ENCODE measurements at regions not wholly inside any gene's neighbourhood (a gene's known extent, or its start where the extent isn't known, plus 50 kb on each side); places are given as distances from the start of the nearest gene placed in this dataset.
A peak's percentile ranks its signal among the peaks of the same experiment; 100 is the strongest.

- Histone ChIP-seq H3K9me1 (ENCODE audit: control insufficient read depth, insufficient read depth, low read length) (no peaks in the 10 kb centered on the region), H2AFZ (ENCODE audit: low read depth, low read length) (peak overlapping the region; percentile 97), H3K4me1 (replicated peaks in 1 of 2; ENCODE audit: control insufficient read depth in 2 of 2, insufficient read depth in 2 of 2, low read length in 2 of 2) (peaks cover 31 to 52% of the 10 kb centered on the region in 2 experiments), H3K9ac (ENCODE audit: insufficient read depth in 1 of 2, low read depth in 2 of 2, low read length in 2 of 2) (peak overlapping the region; percentile 58 to 84), H3K79me2 (ENCODE audit: control insufficient read depth, insufficient read depth, low read length) (no peaks in the 10 kb centered on the region), H3K27ac (ENCODE audit: extremely low read depth, low read depth, low read length) (peak overlapping the region; percentile 23), H3K27me3 (ENCODE audit: control insufficient read depth in 2 of 2, insufficient read depth in 2 of 2, low read length in 2 of 2) (no peaks in the 10 kb centered on the region), H4K20me1 (replicated peaks; ENCODE audit: control insufficient read depth, insufficient read depth, low read length) (no peaks in the 10 kb centered on the region), H3K9me3 (replicated peaks; ENCODE audit: control insufficient read depth, insufficient read depth, low read depth, low read length) (no peaks in the 10 kb centered on the region), H3K4me2 (ENCODE audit: insufficient read depth, low read length) (peak overlapping the region; percentile 62), H3K36me3 (ENCODE audit: control insufficient read depth, insufficient read depth, low read length) (no peaks in the 10 kb centered on the region), H3K4me3 (no peak overlapping the region)
- BruUV-seq (replicated peaks), result no TSS peak
- DNase-seq (ENCODE audit: extremely low read depth in 1 of 4, low spot score in 3 of 4) (peak in 2 of 4 experiments; percentile 32 to 51), ATAC-seq (peak; percentile 31), FAIRE-seq (no peak)
- POLR2A ChIA-PET, result interaction anchor here (0.6 to 2.6 kb wide), 10 partner anchors 10 to 487 kb away, joined by 3 to 13 read pairs (median 4); no protein-coding TSS in a partner anchor
- in situ Hi-C loops (cut with MboI) (no loop called here), intact Hi-C loops (cut with micrococcal nuclease) (loop anchor here (5.0 kb wide), 1 partner anchor 455 kb away; no protein-coding TSS in a partner anchor)
- 22% methylated on average over 7 of the region's 7 CpGs for WGBS (ENCODE audit: insufficient coverage, low coverage, missing lambda C conversion rate)
- CTCF ChIA-PET (ENCODE audit: low intra/inter-chr PET ratio), result no interaction called here
- TF ChIP-seq HDAC1 (IDR thresholded peaks at IDR 0.05), result 0 out of 4 replicates have a peak, but pooled peaks of 1 of the 2 experiments have one; percentile 4
- no peak for TF ChIP-seq ETV1 (tag; conservative IDR thresholded peaks at IDR 0.05; ENCODE audit: low read depth)
- peak; percentile 50; the same call in 1 of the 2 replicates for TF ChIP-seq SP1 (CRISPR knock-in tag; IDR thresholded peaks at IDR 0.05)
- TF ChIP-seq ATF1 (CRISPR knock-in tag; IDR thresholded peaks at IDR 0.05), result no peak
- no peak for TF ChIP-seq ATF1 (tag; IDR thresholded peaks at IDR 0.05)
- TF ChIP-seq E2F5 (CRISPR knock-in tag; IDR thresholded peaks at IDR 0.05), result 0 out of 2 replicates have a peak, but pooled peaks have one; percentile 45
- TF ChIP-seq SMARCA5 (IDR thresholded peaks at IDR 0.05), result peak; percentile 54; the same call in 1 of the 2 replicates
- TF ChIP-seq NR2F6 (CRISPR knock-in tag; IDR thresholded peaks at IDR 0.05), result no peak
- no peak for TF ChIP-seq TEAD2 (tag; IDR thresholded peaks at IDR 0.05)
- TF ChIP-seq HMGXB4 (CRISPR knock-in tag; IDR thresholded peaks at IDR 0.05), result no peak
- no peak for TF ChIP-seq ZNF311 (CRISPR knock-in tag; IDR thresholded peaks at IDR 0.05)
- TF ChIP-seq TSC22D4 (tag; IDR thresholded peaks at IDR 0.05), result no peak
- TF ChIP-seq MAZ (CRISPR knock-in tag; conservative IDR thresholded peaks at IDR 0.05 in 1 of 2, IDR thresholded peaks at IDR 0.05 in 1 of 2), result 0 out of 4 replicates have a peak, but pooled peaks of 1 of the 2 experiments have one; percentile 8
- TF ChIP-seq E2F6 (IDR thresholded peaks at IDR 0.05; ENCODE audit: borderline replicate concordance in 1 of 2, extremely low read depth in 1 of 2, insufficient read depth in 1 of 2, insufficient read length in 1 of 2, low read depth in 1 of 2, low read length in 1 of 2, poor library complexity in 1 of 2, severe bottlenecking in 1 of 2), result peak in 1 of 2 experiments; percentile 25
- no peak for TF ChIP-seq ETV6 (IDR thresholded peaks at IDR 0.05; ENCODE audit: borderline replicate concordance in 1 of 2, low read depth in 2 of 2, low read length in 1 of 2)
- TF ChIP-seq ETV6 (CRISPR knock-in tag; IDR thresholded peaks at IDR 0.05; ENCODE audit: borderline replicate concordance), result peak; percentile 52; the same call in 1 of the 2 replicates
- peak; percentile 24; the same call in 1 of the 2 replicates for TF ChIP-seq OTX1 (CRISPR knock-in tag; IDR thresholded peaks at IDR 0.05)
These were observed 123.4 kb downstream of the LY86 start for GRCh38 chr6:6711832-6712448.

Measured in K562 (cell line).